SU-DHL-6 (cell line): ENCODE measurements at regions not wholly inside any gene's neighbourhood (a gene's known extent, or its start where the extent isn't known, plus 50 kb on each side); places are given as distances from the start of the nearest gene placed in this dataset.

Experiments used
- H2AFZ ChIP-seq: fragments of 200-600 bp; sonication (generic); 2 replicates; pipeline ENCODE4 v1.6.1; 2014; ENCODE audit warnings: low read depth, mild to moderate bottlenecking, moderate library complexity, mixed read lengths, antibody characterized with exemption, low read length; ENCODE audit not compliant: severe bottlenecking
- H3F3A ChIP-seq: fragments of 200-600 bp; shearing (Covaris generic); 2 replicates; pipeline ENCODE4 v1.6.0; 2016; ENCODE audit warnings: antibody characterized with exemption, mild to moderate bottlenecking; ENCODE audit not compliant: insufficient read depth
- H3K27ac ChIP-seq: fragments of 200-600 bp; sonication (generic); 2 replicates; pipeline ENCODE4 v1.5.1; 2016; ENCODE audit warnings: low read depth, mild to moderate bottlenecking, low read length, moderate library complexity, mixed read lengths
- H3K27me3 ChIP-seq: fragments of 200-600 bp; sonication (generic), shearing (Covaris generic); 2 replicates; pipeline ENCODE4 v1.6.0; 2014; ENCODE audit warnings: mild to moderate bottlenecking, low read length
- H3K36me3 ChIP-seq: fragments of 200-600 bp; sonication (generic); 2 replicates; pipeline ENCODE4 v1.6.1; 2014; ENCODE audit warnings: mild to moderate bottlenecking, low read length, mixed read lengths
- H3K4me2 ChIP-seq: fragments of 300-600, 200-600 bp; shearing (Covaris generic), sonication (generic); 2 replicates; pipeline ENCODE4 v1.6.0; 2014; ENCODE audit warnings: low read length, low read depth, mild to moderate bottlenecking; ENCODE audit not compliant: poor library complexity, severe bottlenecking
- H3K4me3 ChIP-seq: fragments of 200-600 bp; sonication (generic); 2 replicates; pipeline ENCODE4 v1.5.1; 2014; ENCODE audit warnings: antibody characterized with exemption, low read length, mild to moderate bottlenecking, mixed read lengths; ENCODE audit not compliant: insufficient read depth, poor library complexity, severe bottlenecking
- H3K79me2 ChIP-seq: fragments of 200-600 bp; sonication (generic); 2 replicates; pipeline ENCODE4 v1.6.1; 2014; ENCODE audit warnings: mild to moderate bottlenecking, low read length, moderate library complexity; ENCODE audit not compliant: insufficient read depth
- H3K9ac ChIP-seq: fragments of 200-600 bp; sonication (generic); 2 replicates; pipeline ENCODE4 v1.7.0; 2014; ENCODE audit warnings: mild to moderate bottlenecking, low read length
- H3K9me2 ChIP-seq: fragments of 200-600 bp; sonication (generic); replicated peaks from 2 replicates; pipeline ENCODE4 v1.6.1; 2014; ENCODE audit warnings: low read length; ENCODE audit not compliant: insufficient read depth
- H3K9me3 ChIP-seq: fragments of 200-600 bp; sonication (generic); 2 replicates; pipeline ENCODE4 v1.6.1; 2014; ENCODE audit warnings: low read length, mixed read lengths; ENCODE audit not compliant: insufficient read depth
- H4K20me1 ChIP-seq: fragments of 200-600 bp; sonication (generic); 2 replicates; pipeline ENCODE4 v1.6.1; 2014; ENCODE audit warnings: low read depth, mild to moderate bottlenecking, antibody characterized with exemption, low read length, moderate library complexity, mixed read lengths
- CTCF ChIP-seq: fragments of 200-600 bp; sonication (generic); IDR thresholded peaks from one replicate; pipeline ENCODE4 v1.5.1; 2017; ENCODE audit warnings: antibody characterized with exemption, mild to moderate bottlenecking, low read length, moderate library complexity; ENCODE audit not compliant: insufficient read depth, poor library complexity, severe bottlenecking
- EZH2phosphoT487 ChIP-seq: fragments of 200-600 bp; sonication (generic), shearing (Covaris generic); conservative IDR thresholded peaks from 2 replicates; pipeline ENCODE4 v1.6.1; 2018; ENCODE audit warnings: mild to moderate bottlenecking, antibody characterized with exemption, low read length, moderate library complexity, mixed read lengths

GRCh38 chr12:77685901-77686300 is 144.8 kb upstream of the NAV3 start:
- Histone ChIP-seq H2AFZ (no peak overlapping the region), H3K9ac (no peak overlapping the region), H3K4me2 (no peak overlapping the region), H3K36me3 (no peaks in the 10 kb centered on the region), H3K27ac (no peak overlapping the region), H3K9me2 (no peaks in the 10 kb centered on the region), H3K79me2 (no peaks in the 10 kb centered on the region), H3F3A (no peaks in the 10 kb centered on the region), H4K20me1 (no peaks in the 10 kb centered on the region), H3K4me3 (no peak overlapping the region), H3K9me3 (no peaks in the 10 kb centered on the region), H3K27me3 (no peaks in the 10 kb centered on the region)
- TF ChIP-seq EZH2phosphoT487 (no peak), CTCF (no peak)

- Histone ChIP-seq H3K9ac (no peak overlapping the region), H3K27me3 (no peaks in the 10 kb centered on the region), H3K36me3 (no peaks in the 10 kb centered on the region), H3K9me3 (no peaks in the 10 kb centered on the region), H4K20me1 (no peaks in the 10 kb centered on the region), H3K79me2 (no peaks in the 10 kb centered on the region), H3K27ac (no peak overlapping the region), H3F3A (no peaks in the 10 kb centered on the region), H3K4me2 (no peak overlapping the region), H2AFZ (no peak overlapping the region), H3K4me3 (no peak overlapping the region), H3K9me2 (no peaks in the 10 kb centered on the region)
- TF ChIP-seq EZH2phosphoT487 (no peak), CTCF (peak; percentile 26)
Observed at GRCh38 chr12:77685112-77685511, 145.6 kb upstream of the NAV3 start.

GRCh38 chr12:77682488-77682887 is 148.2 kb upstream of the NAV3 start:
- Histone ChIP-seq H3K79me2 (no peaks in the 10 kb centered on the region), H3K27me3 (no peaks in the 10 kb centered on the region), H3K4me2 (no peak overlapping the region), H2AFZ (no peak overlapping the region), H3K36me3 (no peaks in the 10 kb centered on the region), H3F3A (no peaks in the 10 kb centered on the region), H3K9me3 (no peaks in the 10 kb centered on the region), H3K9ac (no peak overlapping the region), H3K27ac (no peak overlapping the region), H3K4me3 (no peak overlapping the region), H4K20me1 (no peaks in the 10 kb centered on the region), H3K9me2 (no peaks in the 10 kb centered on the region)
- TF ChIP-seq CTCF (no peak), EZH2phosphoT487 (no peak)
